ENCODE measurements at regions not wholly inside any gene's neighbourhood (a gene's known extent, or its start where the extent isn't known, plus 50 kb on each side); places are given as distances from the start of the nearest gene placed in this dataset.
"Not testable (repeated sequence)": the region's sequence is repeated elsewhere in the genome, so short reads cannot be mapped to it uniquely, and the experiment has no call there.

DNA sequence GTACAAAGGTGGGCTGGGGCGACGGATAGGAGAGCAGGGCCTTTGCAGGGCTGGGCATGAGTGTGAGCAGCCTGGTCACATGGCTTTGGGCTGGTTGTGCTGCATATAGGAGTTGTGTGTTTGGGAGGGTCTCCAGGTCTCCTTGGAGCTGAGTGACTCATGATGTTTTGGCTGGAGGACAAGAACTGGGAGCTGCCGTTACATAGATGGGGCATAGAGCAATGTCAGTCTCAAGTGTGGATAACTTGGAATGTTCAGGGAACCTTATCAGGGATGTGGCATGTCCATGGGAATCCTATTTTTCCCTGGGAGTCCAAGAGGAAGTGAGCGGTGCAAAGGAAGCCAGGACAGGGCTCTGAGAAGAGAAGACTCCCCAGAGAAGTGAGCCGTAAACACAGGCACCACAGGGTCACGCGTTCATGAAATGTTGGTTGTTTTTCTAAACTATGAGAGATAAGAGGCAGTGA lies 136.4 kb upstream of the KCNE2 start:
- in situ Hi-C loops (cut with MboI; ENCODE audit: low pct_ligation_motif_present in 1 of 4, low pct_unique_long_range_greater_than_20kb in 1 of 4, low sequenced_read_pairs in 3 of 4) = no loop called here
- Histone ChIP-seq H3K27me3 (no peaks in the 10 kb centered on the region), H3K36me3 (no peaks in the 10 kb centered on the region), H3K4me1 (no peaks in the 10 kb centered on the region), H3K27ac (no peak overlapping the region), H3K4me3 (no peak overlapping the region), H3K9me3 (no peaks in the 10 kb centered on the region)
- 67 to 84% methylated on average over 2 to 7 of the region's 7 CpGs for WGBS, 2 donors (ENCODE audit: low coverage in 1 of 2)
- TF ChIP-seq, protein P1, sequence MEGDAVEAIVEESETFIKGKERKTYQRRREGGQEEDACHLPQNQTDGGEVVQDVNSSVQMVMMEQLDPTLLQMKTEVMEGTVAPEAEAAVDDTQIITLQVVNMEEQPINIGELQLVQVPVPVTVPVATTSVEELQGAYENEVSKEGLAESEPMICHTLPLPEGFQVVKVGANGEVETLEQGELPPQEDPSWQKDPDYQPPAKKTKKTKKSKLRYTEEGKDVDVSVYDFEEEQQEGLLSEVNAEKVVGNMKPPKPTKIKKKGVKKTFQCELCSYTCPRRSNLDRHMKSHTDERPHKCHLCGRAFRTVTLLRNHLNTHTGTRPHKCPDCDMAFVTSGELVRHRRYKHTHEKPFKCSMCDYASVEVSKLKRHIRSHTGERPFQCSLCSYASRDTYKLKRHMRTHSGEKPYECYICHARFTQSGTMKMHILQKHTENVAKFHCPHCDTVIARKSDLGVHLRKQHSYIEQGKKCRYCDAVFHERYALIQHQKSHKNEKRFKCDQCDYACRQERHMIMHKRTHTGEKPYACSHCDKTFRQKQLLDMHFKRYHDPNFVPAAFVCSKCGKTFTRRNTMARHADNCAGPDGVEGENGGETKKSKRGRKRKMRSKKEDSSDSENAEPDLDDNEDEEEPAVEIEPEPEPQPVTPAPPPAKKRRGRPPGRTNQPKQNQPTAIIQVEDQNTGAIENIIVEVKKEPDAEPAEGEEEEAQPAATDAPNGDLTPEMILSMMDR (IDR thresholded peaks at IDR 0.05) = no peak
- TF ChIP-seq POLR2A (IDR thresholded peaks at IDR 0.05) = no peak
- no peak for TF ChIP-seq POLR2AphosphoS5 (IDR thresholded peaks at IDR 0.05)
- TF ChIP-seq EP300 (IDR thresholded peaks at IDR 0.05; ENCODE audit: low read depth) = no peak
- intact Hi-C loops (cut with DNase I; ENCODE audit: low total_unique reads) = no loop called here
- DNase-seq = no peak

DNA sequence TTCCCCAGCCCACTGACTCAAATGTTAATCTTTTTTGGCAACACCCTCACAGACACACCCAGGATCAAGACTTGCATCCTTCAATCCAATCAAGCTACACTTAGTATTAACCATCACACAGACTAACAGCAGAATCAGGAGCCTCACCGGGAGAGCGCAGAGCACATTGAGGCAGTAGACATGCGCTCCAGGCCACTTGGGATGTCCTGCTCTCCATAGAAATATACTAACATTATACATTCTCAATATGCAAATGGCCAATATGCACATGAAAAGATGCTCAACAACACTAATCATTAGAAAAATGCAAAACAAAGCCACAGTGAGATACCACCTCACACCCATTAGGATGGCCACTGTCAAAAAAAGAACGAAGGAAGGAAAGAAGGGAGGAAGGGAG lies 135.0 kb upstream of the KCNE2 start:
- in situ Hi-C loops (cut with MboI; ENCODE audit: low pct_ligation_motif_present in 1 of 4, low pct_unique_long_range_greater_than_20kb in 1 of 4, low sequenced_read_pairs in 3 of 4) = no loop called here
- no peak for DNase-seq
- H3K4me1 ChIP-seq = no peaks in the 10 kb centered on the region
- H3K27me3 ChIP-seq = no peaks in the 10 kb centered on the region
- no peak overlapping the region for H3K27ac ChIP-seq
- no peaks in the 10 kb centered on the region for H3K36me3 ChIP-seq
- no peaks in the 10 kb centered on the region for H3K9me3 ChIP-seq
- intact Hi-C loops (cut with DNase I; ENCODE audit: low total_unique reads) = no loop called here
- WGBS, 2 donors (ENCODE audit: low coverage in 1 of 2) = 54 to 89% methylated on average over 4 of the region's 4 CpGs
- no peak overlapping the region for H3K4me3 ChIP-seq
- TF ChIP-seq POLR2A (IDR thresholded peaks at IDR 0.05) = no peak
- TF ChIP-seq EP300 (IDR thresholded peaks at IDR 0.05; ENCODE audit: low read depth) = no peak
- TF ChIP-seq, protein P1 (IDR thresholded peaks at IDR 0.05) = no peak
- no peak for TF ChIP-seq POLR2AphosphoS5 (IDR thresholded peaks at IDR 0.05)

DNA sequence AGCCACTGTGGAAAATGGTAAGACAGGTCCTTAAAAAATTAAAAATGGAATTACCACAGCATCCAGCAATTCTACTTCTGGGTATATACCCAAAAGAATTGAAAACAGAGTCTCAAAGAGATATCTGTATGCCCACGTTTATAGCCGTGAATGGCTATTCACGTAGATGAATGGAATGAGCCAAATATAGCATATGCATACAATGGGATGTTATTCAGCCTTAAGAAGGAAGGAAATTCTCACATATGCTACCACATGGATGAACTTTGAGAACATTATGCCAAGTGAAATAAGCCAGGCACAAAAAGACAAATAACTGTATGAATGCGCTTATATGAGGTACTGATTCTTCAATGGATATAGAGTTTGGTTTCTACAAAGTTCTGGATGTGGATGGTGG lies 134.5 kb upstream of the KCNE2 start:
- no peaks in the 10 kb centered on the region for H3K36me3 ChIP-seq
- no peaks in the 10 kb centered on the region for H3K9me3 ChIP-seq
- no peak overlapping the region for H3K4me3 ChIP-seq
- no peaks in the 10 kb centered on the region for H3K27me3 ChIP-seq
- H3K4me1 ChIP-seq = no peaks in the 10 kb centered on the region
- in situ Hi-C loops (cut with MboI; ENCODE audit: low pct_ligation_motif_present in 1 of 4, low pct_unique_long_range_greater_than_20kb in 1 of 4, low sequenced_read_pairs in 3 of 4) (no loop called here), intact Hi-C loops (cut with DNase I; ENCODE audit: low total_unique reads) (no loop called here)
- H3K27ac ChIP-seq = no peak overlapping the region
- no peak for DNase-seq
- no peak for TF ChIP-seq POLR2A (IDR thresholded peaks at IDR 0.05)
- WGBS, 2 donors (ENCODE audit: low coverage in 1 of 2) = 73 to 77% methylated on average over 4 of the region's 4 CpGs

DNA sequence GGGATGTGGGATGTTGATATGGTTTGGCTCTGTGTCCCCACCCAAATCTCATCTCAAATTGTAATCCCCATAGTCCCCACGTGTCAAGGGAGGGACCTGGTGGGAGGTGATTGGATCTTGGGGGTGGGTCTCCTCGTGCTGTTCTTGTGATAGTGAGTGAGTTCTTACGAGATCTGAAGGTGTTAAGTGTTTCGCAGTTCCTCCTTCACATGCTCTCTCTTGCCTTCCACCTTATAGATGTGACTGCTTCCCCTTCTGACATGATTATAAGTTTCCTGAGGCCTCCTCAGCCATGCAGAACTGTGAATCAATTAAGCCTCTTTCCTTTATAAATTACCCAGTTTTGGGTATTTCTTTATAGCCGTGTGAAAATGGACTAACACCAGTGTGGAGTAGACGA lies 130.1 kb upstream of the KCNE2 start:
- H3K4me1 ChIP-seq; H3K27ac ChIP-seq; in situ Hi-C loops (cut with MboI; ENCODE audit: low pct_ligation_motif_present in 1 of 4, low pct_unique_long_range_greater_than_20kb in 1 of 4, low sequenced_read_pairs in 3 of 4); H3K27me3 ChIP-seq; H3K4me3 ChIP-seq; DNase-seq; intact Hi-C loops (cut with DNase I; ENCODE audit: low total_unique reads); H3K9me3 ChIP-seq; H3K36me3 ChIP-seq: not testable (repeated sequence)
- WGBS, 2 donors (ENCODE audit: low coverage in 1 of 2) = 78 to 82% methylated on average over 6 of the region's 6 CpGs

DNA sequence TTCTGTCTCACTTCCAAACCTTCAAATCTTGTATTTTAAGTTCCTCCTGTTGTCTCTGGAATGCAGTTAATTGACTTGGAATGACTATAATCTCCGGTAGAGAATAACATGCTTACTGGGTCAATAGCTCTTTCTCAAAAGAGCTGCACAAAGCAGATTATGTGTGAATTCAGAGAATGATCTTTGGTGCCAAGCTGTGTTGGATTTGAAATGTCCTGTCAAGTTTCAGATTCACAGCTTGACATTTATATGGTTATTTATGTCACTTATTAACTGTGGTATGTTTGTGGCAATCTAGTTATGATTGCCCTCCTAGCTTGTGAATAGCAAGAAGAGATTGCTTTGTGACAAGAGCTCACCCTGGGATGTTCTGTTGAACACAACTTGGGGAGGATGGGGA lies 128.3 kb upstream of the KCNE2 start:
- Histone ChIP-seq H3K27me3 (peaks cover 5% of the 10 kb centered on the region), H3K9me3 (no peaks in the 10 kb centered on the region), H3K36me3 (no peaks in the 10 kb centered on the region), H3K4me1 (no peaks in the 10 kb centered on the region), H3K4me3 (no peak overlapping the region), H3K27ac (no peak overlapping the region)
- no peak for DNase-seq
- TF ChIP-seq, protein P1 (IDR thresholded peaks at IDR 0.05) = no peak
- TF ChIP-seq EP300 (IDR thresholded peaks at IDR 0.05; ENCODE audit: low read depth) (no peak), POLR2A (IDR thresholded peaks at IDR 0.05) (no peak), POLR2AphosphoS5 (IDR thresholded peaks at IDR 0.05) (no peak)
- in situ Hi-C loops (cut with MboI; ENCODE audit: low pct_ligation_motif_present in 1 of 4, low pct_unique_long_range_greater_than_20kb in 1 of 4, low sequenced_read_pairs in 3 of 4) (no loop called here), intact Hi-C loops (cut with DNase I; ENCODE audit: low total_unique reads) (no loop called here)
- 20 to 30% methylated on average over 1 of the region's 1 CpG for WGBS, 2 donors (ENCODE audit: low coverage in 1 of 2)
